Stimulated activated CD8-positive, alpha-beta memory T cell treated with anti-CD3 and anti-CD28 coated beads, Interleukin-4, amount 100 ng/mL, for 48 hours (primary cell): ENCODE measurements at regions not wholly inside any gene's neighbourhood (a gene's known extent, or its start where the extent isn't known, plus 50 kb on each side); places are given as distances from the start of the nearest gene placed in this dataset.
"Not testable (repeated sequence)": the region's sequence is repeated elsewhere in the genome, so short reads cannot be mapped to it uniquely, and the experiment has no call there.

Experiments
- DNase-seq: peaks from one replicate; pipeline ENCODE4 v3.0.0-alpha.2; 2020

DNA sequence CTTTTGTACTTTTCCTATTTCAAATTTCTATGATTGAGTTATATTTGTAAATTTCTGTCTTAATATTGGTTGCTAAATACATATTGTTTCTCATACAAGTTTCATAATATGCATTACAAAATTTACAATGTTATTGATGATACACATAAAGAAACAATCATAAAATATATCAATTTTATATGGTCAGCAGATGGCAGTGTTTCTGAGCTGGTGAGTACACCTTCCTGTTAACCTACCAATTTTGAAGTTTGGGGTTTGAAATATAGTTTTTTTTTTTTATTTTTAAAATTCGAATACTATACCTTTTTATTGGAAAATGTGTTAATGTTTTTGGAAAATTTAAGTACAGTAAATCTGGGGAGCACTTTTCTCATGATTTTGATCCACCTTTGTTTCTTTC lies 1953.1 kb upstream of the ADGRL3 start:
- DNase-seq = no peak

GRCh38 chr4:59248313-59248712 lies 1951.8 kb upstream of the ADGRL3 start:
- DNase-seq = no peak

DNA sequence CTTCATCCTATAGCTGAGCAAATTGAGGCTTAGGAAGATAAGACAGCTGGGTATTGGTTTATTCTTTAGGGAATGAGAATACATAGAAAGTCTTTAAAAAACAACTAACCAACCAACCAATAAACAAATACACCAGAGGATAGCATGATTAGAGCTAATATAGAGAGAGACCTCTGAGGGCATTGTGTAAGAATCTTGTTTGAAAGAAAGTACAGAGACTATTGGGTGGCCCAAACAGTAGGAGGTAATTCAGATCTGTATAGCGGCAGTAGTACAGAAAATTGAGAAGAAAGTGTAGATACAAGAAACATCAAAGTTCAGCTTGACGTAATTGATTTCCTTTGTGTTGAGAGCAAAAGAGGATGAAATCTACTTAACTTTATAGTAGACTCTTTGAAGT lies 1951.0 kb upstream of the ADGRL3 start:
- DNase-seq = no peak

DNA sequence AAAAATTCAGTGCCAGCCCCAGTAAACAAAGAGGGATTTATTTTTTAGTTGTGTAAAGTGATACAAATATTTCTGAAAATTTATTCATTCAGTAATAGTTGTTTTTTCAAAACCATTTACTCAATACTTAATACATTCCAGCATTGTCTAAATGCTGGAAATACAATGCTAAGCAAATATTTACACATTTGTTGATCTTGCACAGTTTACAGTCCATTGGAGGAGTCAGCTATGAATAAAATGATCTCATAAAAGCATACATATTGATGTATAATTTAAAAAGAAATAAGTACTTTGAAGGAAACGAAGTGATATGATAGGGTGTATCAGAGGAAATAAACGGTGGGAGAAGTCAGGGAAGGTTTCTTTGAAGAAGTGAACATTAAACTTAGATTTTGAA lies 1942.1 kb upstream of the ADGRL3 start:
- no peak for DNase-seq

- DNase-seq = no peak
Measured at GRCh38 chr4:59307609-59308008, 1892.5 kb upstream of the ADGRL3 start.

GRCh38 chr4:59314637-59315036 lies 1885.5 kb upstream of the ADGRL3 start:
- no peak for DNase-seq

DNA sequence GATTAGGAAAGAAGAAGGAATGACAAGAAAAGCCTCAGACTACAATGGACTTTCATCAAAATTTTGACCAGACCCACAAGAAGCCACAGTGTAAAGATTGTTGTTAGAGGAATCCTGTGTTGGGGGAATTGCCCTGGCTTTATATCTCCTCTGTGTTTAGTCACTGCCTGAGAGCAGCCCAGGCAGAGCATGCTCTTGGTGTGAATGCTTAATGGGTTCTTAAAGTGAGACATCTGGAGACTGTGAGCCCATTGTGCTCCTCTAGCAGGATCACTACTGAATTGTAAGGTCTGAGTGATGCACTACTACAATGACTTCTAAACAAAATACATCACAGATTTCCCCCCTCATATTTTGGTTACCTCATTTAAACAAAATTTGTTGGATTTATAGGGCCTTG lies 1860.5 kb upstream of the ADGRL3 start:
- DNase-seq = no peak

GRCh38 chr4:59341506-59341905 lies 1858.6 kb upstream of the ADGRL3 start:
- DNase-seq = no peak

- DNase-seq = no peak
Measured at GRCh38 chr4:59348949-59349348, 1851.2 kb upstream of the ADGRL3 start.

- no peak for DNase-seq
Measured at GRCh38 chr4:59369229-59369628, 1830.9 kb upstream of the ADGRL3 start.

DNA sequence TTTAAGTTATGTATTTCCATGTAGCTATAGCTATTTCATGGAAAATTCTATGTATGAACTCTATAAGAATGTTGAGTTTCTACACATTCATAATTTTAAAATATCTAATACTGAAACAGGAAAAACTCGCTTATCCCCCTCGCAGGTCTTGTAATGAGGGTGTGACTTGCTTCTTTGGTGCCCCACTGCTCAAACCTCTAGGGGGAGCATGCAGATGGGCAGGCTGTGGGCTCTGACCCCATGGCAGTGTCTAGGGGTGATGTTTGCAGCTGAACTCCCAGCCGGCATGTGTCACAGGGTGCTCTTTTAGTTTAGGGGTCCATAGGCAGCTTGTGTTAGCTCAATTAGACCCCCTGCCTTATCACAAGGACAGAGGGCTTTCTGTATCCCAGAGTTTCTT lies 1825.7 kb upstream of the ADGRL3 start:
- DNase-seq = no peak

DNA sequence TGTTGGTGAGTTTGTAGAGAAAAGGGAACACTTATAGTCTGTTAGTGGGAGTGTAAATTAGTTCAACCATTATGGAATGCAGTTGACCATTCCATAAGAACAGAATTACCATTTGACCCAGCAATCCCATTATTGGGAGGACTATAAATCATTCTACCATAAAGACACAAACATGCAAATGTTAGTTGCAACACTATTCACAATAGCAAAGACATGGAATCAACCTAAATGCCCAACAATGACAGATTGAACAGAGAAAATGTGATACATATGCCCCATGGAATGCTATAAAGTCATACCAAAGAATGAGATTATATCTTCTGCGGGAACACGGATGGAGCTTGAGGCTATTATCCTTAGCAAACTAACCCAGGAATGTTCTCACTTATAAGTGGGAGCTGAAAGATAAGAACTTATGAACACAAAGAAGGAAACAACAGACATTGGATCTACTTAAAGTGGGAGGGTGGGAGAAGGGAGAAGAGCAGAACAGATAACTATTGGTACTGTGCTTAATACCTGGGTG lies 1819.2 kb upstream of the ADGRL3 start:
- no peak for DNase-seq

DNA sequence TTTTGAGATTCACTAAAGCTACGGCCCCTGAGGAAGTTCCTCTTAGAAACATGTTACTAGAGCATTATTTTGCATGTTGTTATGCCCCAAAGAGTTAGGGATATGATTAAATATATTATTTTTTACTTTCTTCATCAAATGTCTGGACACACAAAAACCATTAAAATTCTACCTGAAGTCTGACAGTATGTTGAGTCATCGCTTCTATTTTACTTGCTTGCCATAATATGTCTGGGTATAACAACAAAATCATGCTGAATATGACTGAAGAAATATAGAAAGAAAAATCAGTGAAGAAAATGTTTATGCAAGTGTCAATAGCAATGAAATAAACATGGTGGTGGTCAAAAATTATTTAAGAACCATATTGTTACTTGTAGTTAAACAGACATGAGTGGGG lies 1818.5 kb upstream of the ADGRL3 start:
- no peak for DNase-seq

GRCh38 chr4:59387759-59388758 lies 1812.1 kb upstream of the ADGRL3 start:
- no peak for DNase-seq

- DNase-seq = no peak
Measured at GRCh38 chr4:59393780-59394179, 1806.3 kb upstream of the ADGRL3 start.

DNA sequence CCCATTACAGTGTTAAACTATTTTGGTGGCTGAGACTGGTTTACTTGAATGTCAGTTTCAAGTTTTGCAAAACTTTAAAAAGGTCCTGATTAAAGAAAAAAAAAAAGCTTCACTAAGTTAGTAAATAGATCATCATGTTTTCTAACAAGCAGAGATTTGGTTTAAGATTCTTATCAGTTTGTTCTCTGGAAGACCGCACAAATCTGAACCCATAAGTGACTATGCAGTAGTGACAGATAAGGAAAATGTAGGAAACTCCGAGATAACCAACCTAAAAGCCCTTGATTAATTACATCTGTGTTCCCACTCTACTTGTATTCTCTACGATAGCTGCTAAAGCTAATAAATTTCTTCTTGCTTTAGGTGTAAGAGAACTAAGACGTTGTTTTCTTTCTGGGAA lies 1799.8 kb upstream of the ADGRL3 start:
- DNase-seq = no peak

- no peak for DNase-seq
Measured at GRCh38 chr4:59409647-59410046, 1790.5 kb upstream of the ADGRL3 start.

- no peak for DNase-seq
Measured at GRCh38 chr4:59412739-59413138, 1787.4 kb upstream of the ADGRL3 start.

GRCh38 chr4:59455751-59456150 lies 1744.4 kb upstream of the ADGRL3 start:
- DNase-seq = no peak

DNA sequence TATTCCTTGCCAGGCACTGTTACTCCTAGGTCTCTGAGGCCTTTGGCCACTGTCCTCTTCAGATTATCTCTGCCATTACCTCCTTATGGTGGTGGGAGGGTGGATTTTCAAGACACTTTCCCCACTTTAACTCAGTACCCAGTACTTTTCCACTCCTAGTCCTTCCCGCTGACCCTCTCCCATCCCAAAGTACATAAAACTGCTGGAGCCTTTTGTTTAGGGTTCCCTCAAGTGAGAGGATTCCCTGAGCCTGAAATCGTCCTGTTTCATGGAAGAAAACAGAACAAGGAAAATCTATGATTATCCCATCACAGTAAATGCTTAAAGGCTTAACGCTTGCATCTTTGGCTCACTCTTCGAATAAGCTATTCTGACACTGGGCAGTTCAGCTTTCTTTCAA lies 1742.5 kb upstream of the ADGRL3 start:
- no peak for DNase-seq

GRCh38 chr4:59484944-59485343 lies 1715.2 kb upstream of the ADGRL3 start:
- DNase-seq = no peak

DNA sequence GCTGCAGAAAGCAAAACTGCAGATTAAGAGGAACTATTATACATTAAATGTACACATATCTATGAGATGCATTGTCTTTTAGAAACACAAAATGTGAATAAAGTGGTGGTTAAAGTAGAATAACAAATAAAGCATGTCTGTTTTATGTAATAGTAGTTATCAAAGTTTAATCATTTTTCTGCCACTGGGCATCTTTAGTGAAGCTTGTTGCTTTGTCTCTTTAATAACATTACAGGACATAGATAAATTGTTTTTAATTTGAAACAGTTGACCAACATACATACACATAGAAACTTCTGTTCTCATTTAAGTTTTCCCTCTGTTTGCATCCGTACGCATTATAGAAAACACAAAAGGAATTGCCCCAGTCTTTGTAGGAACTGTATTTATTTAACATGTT lies 1700.0 kb upstream of the ADGRL3 start:
- no peak for DNase-seq

- no peak for DNase-seq
Measured at GRCh38 chr4:59503731-59504130, 1696.4 kb upstream of the ADGRL3 start.

GRCh38 chr4:59511809-59512208 lies 1688.3 kb upstream of the ADGRL3 start:
- DNase-seq = not testable (repeated sequence)

- DNase-seq = no peak
Measured at GRCh38 chr4:59517007-59517406, 1683.1 kb upstream of the ADGRL3 start.
